Activated CD4-positive, alpha-beta T cell treated with anti-CD3 and anti-CD28 coated beads, Interleukin-2, amount 50 U/mL, for 1 hour (primary cell): ENCODE measurements at regions not wholly inside any gene's neighbourhood (a gene's known extent, or its start where the extent isn't known, plus 50 kb on each side); places are given as distances from the start of the nearest gene placed in this dataset.

Source experiments
- DNase-seq: peaks from one replicate; pipeline ENCODE4 v3.0.0-alpha.2; 2020

DNA sequence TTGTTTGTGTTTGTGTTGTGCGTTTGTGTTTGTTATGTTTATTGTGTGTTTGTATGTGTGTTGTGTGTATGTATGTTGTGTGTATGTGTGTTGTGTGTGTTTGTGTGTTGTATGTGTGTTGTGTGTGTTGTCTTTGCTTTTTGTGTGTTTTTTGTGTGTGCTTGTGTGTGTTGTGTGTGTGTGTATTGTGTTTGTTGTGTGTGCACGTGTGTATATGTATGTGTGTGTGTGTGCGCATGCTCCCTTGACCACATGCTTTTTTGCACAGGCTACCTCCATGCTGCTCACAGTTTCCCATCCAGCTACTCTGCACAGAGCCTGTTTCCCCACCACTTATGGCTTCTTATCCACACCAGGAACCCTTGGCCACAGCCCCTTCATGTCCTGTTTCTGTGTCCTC is 720.0 kb upstream of the ADAMTS16 start:
- no peak for DNase-seq

DNA sequence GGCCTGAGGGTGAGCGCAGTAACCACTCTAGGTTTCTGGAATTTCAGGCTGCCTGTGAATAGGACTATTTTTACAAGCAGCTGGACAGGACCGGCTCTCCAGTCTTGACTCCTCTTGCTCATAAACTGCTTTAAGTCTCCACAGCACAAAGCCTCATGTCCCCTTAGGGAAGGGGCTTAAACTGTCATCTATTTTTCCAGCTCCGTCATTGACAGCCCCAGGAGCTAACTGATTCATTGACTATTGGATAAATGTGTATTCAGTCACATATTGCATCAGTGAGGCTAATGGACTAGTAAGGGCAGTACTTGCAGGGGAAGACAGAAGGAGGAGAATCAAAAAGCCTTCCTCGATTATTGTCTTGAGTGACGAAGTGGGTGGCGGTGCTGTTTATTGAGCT is 719.4 kb upstream of the ADAMTS16 start:
- no peak for DNase-seq

DNA sequence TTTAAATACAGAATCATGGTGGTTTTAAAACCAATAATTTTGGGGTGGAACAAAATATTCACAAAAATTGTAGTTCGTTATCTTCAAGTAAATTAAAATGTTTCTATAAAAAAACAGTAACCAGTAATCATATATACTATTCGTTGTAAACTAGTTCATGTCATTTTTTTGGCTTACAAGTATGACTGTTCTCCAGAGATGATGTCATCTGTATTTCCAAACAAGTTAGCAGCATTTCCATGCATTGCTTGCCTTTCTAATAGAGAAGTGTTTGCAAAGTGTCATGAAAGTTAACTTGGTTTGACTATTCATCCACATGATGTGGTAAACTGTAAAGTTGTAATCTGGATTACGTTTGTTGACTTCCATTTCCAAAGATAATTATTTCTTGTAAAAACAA is 717.9 kb upstream of the ADAMTS16 start:
- DNase-seq: no peak

DNA sequence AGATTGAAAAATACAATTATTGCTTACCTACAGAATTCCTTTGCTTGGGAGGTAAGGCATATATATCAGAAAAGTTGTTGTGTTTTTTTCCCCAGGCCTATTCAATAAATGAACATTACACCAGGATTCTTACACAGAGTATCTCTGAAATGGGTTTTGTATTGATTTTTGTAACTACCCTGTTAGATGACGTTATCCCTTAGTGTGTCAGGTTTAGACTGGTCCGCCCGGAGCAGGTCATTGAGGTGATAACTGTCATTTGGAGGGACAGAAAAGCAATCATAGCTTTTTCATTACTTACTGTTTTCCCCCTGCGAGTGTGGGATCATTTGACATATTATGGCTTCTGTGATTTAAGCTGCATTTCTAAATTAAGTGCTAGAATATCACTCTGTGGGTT is 715.2 kb upstream of the ADAMTS16 start:
- DNase-seq: no peak

DNA sequence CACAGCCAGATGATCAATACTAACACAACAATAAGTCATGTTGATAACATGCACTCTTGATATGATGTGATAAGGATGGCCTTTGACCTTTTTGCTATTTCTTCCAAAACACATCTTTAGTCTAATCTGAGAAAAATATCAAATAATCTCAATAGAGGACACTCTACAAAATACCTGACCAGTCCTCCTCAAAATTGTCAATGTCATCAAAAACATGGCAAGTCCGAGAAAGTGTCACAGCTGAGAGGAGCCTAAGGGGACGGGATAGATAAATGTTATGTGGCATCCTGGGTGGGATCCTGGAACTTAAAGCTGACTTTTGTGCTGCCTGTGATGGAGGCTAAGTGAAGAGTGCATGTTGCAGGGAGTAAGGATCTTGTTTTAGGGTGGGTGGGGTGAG is 699.6 kb upstream of the ADAMTS16 start:
- no peak for DNase-seq

DNA sequence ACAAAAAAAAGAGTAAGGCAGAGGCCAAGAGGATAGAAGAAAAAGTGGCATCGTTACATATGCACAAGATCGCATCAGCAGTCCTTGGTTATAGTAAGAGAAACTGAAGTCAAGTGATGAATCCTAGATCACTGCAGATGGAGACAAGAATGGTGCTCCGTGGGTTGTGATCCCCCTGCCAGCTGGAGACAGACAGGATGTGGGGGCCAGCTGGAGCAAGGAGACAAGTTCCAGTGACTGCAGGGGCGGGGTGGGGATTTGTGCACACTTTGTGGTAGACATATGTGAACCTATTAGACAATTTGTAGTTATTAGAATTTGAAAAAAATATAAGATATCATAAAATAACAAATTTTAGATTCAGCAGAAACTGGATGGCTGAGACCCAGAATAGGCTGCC is 697.9 kb upstream of the ADAMTS16 start:
- DNase-seq: no peak

DNA sequence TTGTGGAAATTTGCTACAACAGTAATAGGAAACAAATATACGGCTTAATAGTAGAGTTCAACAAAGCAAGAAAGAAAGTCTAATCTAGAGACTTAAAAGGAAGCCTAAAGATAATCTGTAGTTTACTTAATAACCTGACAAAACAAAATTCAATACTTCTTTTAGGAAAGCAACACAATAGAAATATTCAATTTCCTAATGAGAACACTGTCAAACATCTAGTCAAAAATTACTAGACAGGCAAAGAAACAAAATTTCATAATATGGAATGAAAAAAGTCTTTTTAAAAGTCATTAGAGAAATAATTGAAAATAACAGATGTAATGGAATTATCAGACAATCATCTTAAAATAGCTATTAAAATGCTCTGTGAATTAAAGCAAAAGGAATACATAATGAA is 692.5 kb upstream of the ADAMTS16 start:
- no peak for DNase-seq

DNA sequence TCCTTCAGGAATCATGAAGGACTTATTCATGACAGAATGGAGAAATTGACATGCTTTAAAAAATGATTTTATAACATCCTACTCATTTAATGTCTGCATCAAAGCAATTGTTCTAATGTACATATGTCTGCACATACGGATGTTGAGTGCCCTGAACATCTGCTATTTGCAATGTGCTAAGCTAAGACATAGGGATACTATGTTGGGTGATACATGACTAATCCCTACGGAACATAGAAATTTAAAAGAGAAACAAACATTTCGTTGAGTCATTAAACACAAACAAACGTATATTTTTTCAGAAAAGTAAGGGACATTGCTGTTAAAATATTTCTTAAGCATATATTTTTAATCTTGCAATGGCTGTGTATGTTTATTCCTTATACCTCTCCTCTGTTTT is 686.5 kb upstream of the ADAMTS16 start:
- no peak for DNase-seq

DNA sequence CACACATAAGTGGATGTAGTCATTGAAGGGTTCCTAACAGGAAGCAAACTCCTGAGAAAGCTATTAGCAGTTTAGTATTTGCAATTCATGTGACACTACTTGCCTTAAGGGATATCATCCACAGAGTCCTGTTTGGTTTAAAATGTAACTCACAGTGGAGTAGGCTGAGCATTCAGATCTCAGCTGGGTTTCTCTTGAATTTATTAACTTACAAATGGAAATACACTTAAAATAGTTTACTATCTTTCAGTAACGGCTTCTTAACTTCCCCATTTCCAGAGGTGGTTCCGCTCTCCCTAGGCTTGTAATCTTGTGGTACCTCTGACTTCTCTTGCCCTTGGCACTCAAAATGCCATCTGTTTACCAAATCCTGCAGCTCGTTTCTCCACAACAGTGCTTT is 660.7 kb upstream of the ADAMTS16 start:
- DNase-seq: no peak

DNA sequence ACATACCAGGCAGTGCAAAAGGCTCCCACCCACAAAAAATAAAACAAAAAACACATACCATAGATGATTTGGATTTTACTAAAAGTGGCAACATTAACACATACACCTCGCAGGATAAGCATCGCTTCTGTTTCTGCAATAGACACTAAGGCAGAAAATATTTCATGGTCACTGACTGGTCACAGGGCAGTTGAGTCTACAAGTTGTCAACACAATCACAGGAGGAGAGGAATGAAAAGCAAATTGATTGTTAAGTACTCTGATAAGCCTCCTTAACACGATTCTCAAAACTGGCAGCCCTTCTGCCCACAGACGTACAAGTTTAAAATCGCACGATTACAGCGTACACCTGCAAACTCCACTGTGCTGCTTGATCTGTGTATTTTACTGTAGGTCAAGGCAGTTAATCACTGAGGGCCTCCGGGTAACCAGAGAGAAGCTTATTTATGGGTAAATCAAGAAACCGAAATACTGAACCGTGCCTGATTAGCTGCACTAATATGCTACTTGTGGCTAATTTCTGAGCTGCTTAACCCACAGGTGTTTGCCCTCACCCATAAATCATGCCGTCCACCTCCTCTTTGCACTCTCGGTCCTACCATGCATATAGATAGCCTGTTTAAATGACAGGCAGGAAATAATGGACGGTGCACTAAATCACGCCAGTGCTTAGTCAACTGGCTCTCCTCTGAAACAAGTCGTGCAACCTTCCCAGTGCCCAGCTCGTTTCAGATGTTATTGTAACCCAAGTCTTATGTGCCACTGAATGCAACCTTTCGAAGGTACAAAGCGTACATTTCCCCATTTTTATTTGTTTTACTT is 659.4 kb upstream of the ADAMTS16 start:
- no peak for DNase-seq

DNA sequence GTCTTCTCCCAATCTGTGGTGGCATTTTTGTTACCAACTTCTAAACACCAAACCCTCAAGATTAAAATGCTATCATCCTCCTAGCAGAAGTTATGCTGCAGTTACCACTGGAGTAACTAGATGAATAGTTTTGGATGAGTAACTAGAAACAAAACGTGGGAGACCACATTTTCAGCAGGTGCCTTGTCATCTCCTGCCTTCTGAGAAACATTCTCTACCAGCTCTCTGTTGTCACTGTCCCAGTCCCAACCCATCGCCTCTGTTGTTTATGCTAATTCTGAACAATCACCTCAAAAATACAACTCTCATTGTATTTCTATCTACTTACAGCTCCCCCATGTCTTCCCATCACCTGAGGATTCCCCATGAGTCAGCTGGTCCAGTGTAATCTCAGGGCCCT is 652.5 kb upstream of the ADAMTS16 start:
- DNase-seq: no peak

DNA sequence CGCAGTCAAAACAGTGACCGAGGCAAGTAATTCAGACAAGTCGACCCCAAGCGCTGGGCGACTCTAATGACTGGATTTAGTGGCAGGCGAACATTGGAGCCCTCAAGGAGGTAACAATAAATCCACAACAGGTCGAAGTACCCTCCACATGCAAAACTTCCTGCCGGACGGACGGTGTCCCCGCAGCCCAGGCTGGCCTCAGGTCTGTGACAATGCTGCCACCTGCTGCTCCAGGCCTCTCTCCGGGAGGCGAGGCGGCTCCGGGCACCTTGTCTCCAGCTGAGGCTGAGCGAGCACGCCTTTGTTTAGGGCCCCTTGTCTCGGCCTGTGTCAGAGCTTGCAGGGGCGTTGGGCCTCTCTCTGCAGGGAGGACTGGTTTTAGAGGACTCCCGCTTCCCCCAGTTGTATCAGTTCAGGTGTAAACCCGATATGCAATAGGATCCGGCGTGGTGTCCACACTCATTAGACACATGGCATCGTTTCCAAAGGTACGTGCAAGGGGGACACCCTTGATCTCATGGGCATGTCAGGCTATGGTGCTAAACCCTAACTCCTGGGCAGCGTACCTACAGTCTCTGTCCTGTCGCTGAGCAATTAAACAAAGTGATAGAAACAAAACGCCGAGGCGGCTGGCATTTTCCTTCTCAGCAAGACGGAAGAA is 628.0 kb upstream of the ADAMTS16 start:
- DNase-seq: no peak

DNA sequence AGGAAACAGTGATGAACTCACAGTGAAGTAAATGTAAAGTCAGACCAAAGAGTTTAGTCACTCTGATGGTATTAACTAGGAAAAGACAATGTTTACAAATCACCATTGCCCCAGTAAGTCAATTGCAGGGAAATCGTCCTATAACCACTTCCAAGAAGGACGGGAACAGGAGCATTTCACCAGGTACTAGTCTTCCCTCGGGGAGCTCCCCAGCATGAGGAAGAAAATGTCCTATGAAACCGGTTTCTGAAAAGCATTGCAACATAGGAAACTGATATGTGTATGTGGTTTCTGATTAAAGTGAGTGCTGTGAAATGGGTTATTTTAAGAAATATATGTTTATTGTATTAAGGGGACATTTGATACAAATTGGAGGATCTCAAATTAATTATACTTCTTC is 626.7 kb upstream of the ADAMTS16 start:
- no peak for DNase-seq

DNA sequence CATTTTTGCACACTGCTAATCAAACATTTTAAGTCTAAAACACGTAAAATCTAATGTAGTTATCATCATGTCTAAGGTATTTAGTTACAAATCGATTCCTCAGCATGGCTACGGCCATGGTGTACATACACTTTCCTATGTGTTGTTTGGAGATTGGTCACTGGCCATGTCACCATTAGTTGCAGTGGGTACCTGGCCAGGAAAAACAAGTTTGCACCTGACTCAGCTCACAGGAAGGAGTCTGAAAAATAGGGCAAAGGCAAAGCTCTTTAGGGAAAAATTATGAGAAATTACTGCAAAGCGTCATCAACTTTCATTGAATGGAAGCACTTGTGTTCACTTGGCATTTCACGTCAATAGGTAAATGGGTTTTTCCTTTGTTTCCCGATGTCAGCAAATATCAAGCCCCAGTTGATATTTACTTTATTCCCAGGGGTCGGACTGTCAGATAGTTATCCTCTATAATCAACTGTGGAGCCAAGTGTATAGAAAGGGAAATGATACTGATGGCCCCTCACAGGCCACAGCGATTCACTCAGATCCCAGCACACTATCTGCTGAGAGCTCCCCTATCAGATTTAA is 626.0 kb upstream of the ADAMTS16 start:
- no peak for DNase-seq

DNA sequence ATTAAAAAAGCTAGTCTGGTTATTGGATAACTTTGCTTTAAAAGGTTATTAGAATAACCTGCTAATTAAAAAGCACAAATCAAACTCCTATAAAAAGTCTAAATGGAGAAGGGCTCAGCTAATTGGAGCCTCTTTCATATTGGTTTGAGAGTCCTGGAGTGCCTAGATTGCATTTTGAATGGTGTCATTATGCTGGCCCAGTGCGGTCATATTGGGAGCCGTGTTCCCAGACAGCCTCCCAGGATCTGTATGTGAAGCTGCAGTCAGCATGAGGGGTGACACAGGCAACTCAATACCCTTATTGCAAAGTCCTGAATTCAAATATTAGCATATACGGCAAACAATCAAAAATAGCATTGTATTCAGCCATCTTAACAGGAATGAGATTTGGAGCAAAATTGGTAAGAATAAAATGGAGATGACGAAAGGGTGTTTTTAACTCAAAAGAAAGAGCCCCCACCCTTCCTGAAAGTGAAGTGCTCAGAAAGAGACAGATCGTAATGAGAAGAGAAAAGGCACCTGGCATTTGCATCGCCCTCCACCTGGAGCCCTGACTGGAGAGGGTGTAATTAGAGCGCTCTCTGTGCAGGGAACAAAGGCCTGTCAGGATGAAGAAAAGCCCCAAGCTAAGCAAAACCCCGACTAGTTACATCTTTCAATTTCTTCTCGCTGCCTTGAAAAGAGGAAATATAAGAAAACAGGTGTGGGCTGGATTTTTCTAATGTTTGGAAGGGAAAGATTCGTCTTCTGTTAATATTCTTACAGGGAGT is 621.0 kb upstream of the ADAMTS16 start:
- no peak for DNase-seq

DNA sequence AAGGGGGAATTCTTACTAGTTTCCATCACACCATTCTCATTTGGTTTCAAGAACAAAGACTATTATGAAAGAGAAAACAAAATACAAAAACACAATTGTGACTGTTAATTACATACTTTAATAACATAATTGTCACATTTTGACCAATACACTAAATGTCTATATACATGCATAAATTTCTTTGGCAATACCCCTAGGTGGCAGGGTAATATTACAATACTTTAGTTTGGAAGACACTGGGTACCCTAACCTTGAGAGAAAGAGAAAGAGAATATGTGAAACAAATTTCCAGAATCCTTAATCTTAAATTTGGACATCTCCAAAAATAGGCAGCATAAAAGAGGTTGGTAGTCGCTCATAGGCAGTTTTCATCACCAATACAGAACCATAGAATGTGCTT is 619.6 kb upstream of the ADAMTS16 start:
- no peak for DNase-seq

DNA sequence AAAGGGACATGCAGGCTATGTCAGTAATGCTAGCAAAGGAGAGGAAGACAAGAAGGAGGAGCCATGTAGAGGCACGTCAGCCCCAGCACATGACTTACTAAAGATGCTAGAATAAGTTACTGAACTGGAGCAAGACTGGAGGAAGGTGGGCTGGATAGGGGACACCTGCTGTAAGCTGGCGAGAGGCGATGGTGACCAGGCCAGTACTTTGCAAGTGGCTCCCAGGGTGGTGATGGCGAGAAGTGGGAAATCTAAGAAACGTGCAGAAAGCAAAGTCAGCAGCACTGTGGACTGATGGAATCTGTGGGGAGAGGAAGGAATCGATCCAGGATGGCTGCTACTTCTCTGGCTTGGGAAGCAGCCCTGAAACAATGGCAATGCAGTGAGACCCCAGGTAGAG is 617.1 kb upstream of the ADAMTS16 start:
- no peak for DNase-seq

DNA sequence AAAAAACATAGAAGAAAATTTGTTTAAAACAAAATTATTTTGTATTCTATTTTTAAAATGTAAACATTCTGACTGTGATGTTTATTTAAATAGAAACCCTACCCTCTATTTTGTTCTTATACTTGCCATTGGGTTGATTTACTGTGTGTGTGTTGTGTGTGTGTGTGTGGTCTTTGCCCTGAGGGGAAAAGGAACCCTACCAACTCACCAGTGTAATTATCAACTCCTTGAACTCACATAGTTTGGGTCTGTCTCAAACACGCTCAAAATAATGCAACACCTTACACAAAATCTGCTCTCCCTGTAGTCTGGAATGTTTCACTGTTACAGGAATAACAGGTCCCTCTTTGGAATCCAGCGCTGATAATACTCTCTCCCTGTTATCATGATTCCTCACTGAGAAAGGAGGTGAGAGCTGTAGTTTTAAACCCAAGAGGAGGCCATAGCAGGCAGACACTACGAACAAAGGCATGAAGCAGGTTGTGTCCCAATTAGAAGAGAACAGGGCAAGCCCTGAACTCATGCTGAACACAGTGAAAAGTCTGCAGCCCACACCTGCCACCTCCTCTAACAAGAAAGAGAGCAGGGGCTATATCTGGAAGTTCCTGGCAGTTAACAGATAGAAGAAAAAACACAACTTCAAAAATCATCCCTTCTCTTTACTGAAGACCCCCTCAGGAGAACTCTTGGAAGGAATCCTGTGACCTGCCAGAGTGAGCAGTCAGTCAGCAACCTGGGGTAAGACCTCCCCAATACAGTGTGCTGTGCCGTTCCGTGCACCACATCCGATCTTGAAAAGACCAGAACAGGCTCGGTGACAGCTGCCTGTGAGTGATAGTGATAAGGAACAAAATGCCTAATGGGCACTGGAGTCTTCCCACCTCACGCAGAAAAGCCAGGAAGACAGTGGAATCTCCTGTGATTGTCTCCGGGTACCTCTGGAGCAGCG is 608.1 kb upstream of the ADAMTS16 start:
- no peak for DNase-seq

DNA sequence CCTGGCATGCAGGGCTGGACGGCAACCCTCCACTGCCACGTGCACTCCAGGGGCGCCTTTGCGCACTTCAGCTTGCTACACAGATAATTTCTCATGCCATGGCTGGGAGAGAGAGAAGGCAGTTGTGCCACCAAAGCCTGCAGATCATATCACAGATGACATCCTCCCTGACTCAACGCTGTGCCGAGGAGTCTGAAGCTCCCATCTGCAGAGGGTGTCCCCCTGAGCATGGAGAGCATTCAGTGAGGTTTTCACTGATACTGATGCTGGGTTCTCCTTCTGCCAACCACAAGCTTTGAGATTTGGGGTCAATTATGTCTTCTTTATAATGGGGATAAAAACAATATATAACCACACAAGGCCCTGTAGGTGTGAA is 607.4 kb upstream of the ADAMTS16 start:
- no peak for DNase-seq

DNA sequence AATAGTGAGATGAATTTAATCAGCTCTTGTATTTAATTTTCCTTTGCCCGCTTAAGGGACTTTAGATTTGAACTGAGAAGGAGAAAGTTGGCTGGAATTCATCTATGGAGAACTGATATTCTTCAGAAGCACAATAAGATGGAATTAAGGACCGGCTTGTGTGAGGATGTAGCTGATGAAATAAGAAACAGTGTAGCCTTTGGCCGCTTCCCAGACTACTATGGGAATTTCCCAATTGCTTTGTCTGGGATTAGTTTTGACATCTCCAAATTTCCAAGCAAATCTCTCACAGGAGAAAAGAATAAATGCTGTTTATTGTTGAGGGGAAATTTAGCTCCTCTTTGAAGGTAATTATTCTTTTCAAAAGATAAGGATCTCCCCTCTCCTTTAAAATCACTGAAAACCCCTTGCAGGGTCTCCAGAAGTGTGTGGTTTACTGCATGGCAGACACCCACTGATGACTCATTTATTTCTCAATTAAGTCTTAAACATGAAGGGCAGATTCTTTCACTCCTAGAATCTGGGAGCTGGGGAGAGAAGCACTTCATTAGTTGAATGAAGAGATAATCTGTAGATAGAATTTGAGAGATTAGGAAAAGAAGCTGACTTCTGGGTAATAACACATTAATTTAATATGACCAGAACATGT is 606.5 kb upstream of the ADAMTS16 start:
- DNase-seq: no peak

DNA sequence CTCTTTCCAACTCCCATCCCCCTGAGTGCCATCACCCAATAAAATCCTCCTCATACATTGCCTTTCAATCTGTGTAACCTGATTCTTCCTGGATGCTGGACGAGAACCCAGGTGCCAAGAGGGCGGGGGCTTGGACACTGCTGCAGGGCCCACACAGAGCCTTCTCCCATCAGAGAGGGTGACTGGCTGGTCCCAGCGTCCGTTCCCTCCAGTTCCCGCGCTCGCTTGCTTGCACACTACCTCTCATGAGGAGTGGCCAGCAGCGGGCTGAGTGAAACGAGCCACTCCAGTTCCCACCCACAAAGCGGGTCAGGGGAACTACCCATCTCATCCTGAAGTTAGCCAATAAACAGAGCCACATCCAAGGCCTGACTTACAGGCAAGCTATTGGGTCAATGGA is 602.6 kb upstream of the ADAMTS16 start:
- DNase-seq: no peak
